Astrocyte (in vitro differentiated cells and primary cell): ENCODE measurements at regions not wholly inside any gene's neighbourhood (a gene's known extent, or its start where the extent isn't known, plus 50 kb on each side); places are given as distances from the start of the nearest gene placed in this dataset.
"Not testable (repeated sequence)": the region's sequence is repeated elsewhere in the genome, so short reads cannot be mapped to it uniquely, and the experiment has no call there.

Source experiments
- DNase-seq: peaks from one replicate; pipeline ENCODE4 v3.0.0-alpha.2; 2010; ENCODE audit warnings: low read depth
- FAIRE-seq: peaks from 2 replicates; lab custom pipeline; 2011; peaks lifted over from hg19 to GRCh38; lab: Jason Lieb, UNC
- H2AFZ ChIP-seq: 2 replicates; pipeline ENCODE4 v1.6.0; 2012; ENCODE audit warnings: low read depth, low read length, inconsistent platforms
- H3K27ac ChIP-seq: 2 replicates; pipeline ENCODE4 v1.5.1; 2011; ENCODE audit warnings: low read depth, low read length, inconsistent platforms
- H3K27me3 ChIP-seq: 2 replicates; pipeline ENCODE4 v1.6.0; 2011; ENCODE audit warnings: low read length, inconsistent platforms; ENCODE audit not compliant: insufficient read depth
- H3K36me3 ChIP-seq: 2 replicates; pipeline ENCODE4 v1.5.1; 2011; ENCODE audit warnings: low read length, inconsistent platforms; ENCODE audit not compliant: insufficient read depth
- H3K4me1 ChIP-seq: 2 replicates; pipeline ENCODE4 v1.5.1; 2011; ENCODE audit warnings: low read length, inconsistent platforms; ENCODE audit not compliant: insufficient read depth
- H3K4me2 ChIP-seq: 2 replicates; pipeline ENCODE4 v1.6.0; 2012; ENCODE audit warnings: low read length, inconsistent platforms
- H3K4me3 ChIP-seq: 2 replicates; pipeline ENCODE4 v1.5.1; 2011; ENCODE audit warnings: low read depth, mild to moderate bottlenecking, low read length, inconsistent platforms; ENCODE audit not compliant: insufficient read depth
- H3K79me2 ChIP-seq: 2 replicates; pipeline ENCODE4 v1.6.0; 2012; ENCODE audit warnings: mild to moderate bottlenecking, low read length, inconsistent platforms; ENCODE audit not compliant: insufficient read depth
- H3K9ac ChIP-seq: 2 replicates; pipeline ENCODE4 v1.6.0; 2012; ENCODE audit warnings: mild to moderate bottlenecking, low read length, inconsistent platforms
- H3K9me3 ChIP-seq: 2 replicates; pipeline ENCODE4 v1.5.1; 2012; ENCODE audit warnings: low read depth, mild to moderate bottlenecking, low read length, inconsistent platforms; ENCODE audit not compliant: insufficient read depth
- H4K20me1 ChIP-seq: 2 replicates; pipeline ENCODE4 v1.6.0; 2012; ENCODE audit warnings: low read length, inconsistent platforms; ENCODE audit not compliant: insufficient read depth
- H3K27ac Mint-ChIP-seq: one replicate; pipeline ENCODE4 v1.8.0; 2021; ENCODE audit warnings: mild to moderate bottlenecking, mixed read lengths; ENCODE audit not compliant: unreplicated experiment
- H3K27me3 Mint-ChIP-seq: one replicate; pipeline ENCODE4 v1.8.0; 2021; ENCODE audit warnings: low read depth, mixed read lengths; ENCODE audit not compliant: unreplicated experiment
- H3K36me3 Mint-ChIP-seq: one replicate; pipeline ENCODE4 v1.8.0; 2021; ENCODE audit warnings: low read depth, mixed read lengths; ENCODE audit not compliant: unreplicated experiment
- H3K4me1 Mint-ChIP-seq: one replicate; pipeline ENCODE4 v1.8.0; 2021; ENCODE audit warnings: low read depth, mixed read lengths; ENCODE audit not compliant: unreplicated experiment
- H3K4me3 Mint-ChIP-seq: one replicate; pipeline ENCODE4 v1.8.0; 2021; ENCODE audit warnings: mild to moderate bottlenecking, moderate library complexity, mixed read lengths; ENCODE audit not compliant: unreplicated experiment
- H3K9me3 Mint-ChIP-seq: one replicate; pipeline ENCODE4 v1.8.0; 2021; ENCODE audit warnings: mild to moderate bottlenecking, mixed read lengths; ENCODE audit not compliant: unreplicated experiment
- CTCF ChIP-seq: IDR thresholded peaks from 2 replicates; pipeline ENCODE4 v1.5.1; 2011; ENCODE audit warnings: low read depth, mild to moderate bottlenecking, inconsistent platforms, low read length, moderate library complexity; ENCODE audit not compliant: insufficient read depth
- EZH2 ChIP-seq: IDR thresholded peaks from 2 replicates; pipeline ENCODE4 v1.6.1; 2012; ENCODE audit warnings: mild to moderate bottlenecking, low read length, inconsistent platforms; ENCODE audit not compliant: insufficient read depth

DNA sequence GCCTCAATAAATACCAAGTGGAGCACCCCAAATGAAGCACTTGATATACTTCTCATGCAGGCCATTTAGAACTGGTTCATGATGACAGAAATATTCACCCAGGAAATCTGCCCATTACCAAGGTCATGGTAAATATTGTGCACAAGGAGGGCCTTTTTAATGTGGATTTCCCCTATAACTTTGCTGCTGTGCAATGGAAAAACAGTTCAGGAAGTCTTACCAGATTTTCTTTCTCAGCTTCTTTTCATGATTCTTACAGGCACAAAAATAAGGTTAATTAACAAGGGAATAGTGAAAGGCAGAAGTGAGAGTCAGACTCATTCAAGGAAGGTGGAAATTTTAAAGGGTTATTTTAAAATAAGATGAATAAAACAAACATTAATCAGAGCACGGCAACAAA lies 904.3 kb upstream of the GRIA3 start:
- no peak for DNase-seq
- Mint-ChIP-seq H3K27me3 (no peaks in the 10 kb centered on the region), H3K9me3 (no peaks in the 10 kb centered on the region), H3K36me3 (no peaks in the 10 kb centered on the region), H3K27ac (no peak overlapping the region), H3K4me1 (no peaks in the 10 kb centered on the region), H3K4me3 (no peak overlapping the region)
- Histone ChIP-seq H3K27ac (no peak overlapping the region), H3K4me1 (no peaks in the 10 kb centered on the region), H3K79me2 (no peaks in the 10 kb centered on the region), H2AFZ (no peak overlapping the region), H3K27me3 (no peaks in the 10 kb centered on the region), H3K9me3 (no peaks in the 10 kb centered on the region), H3K9ac (no peak overlapping the region), H4K20me1 (no peaks in the 10 kb centered on the region), H3K36me3 (no peaks in the 10 kb centered on the region), H3K4me2 (no peak overlapping the region), H3K4me3 (no peak overlapping the region)
- FAIRE-seq: no peak
- TF ChIP-seq EZH2: no peak
- TF ChIP-seq CTCF: no peak

- not testable (repeated sequence) for H3K9me3 Mint-ChIP-seq, H3K27ac ChIP-seq, FAIRE-seq, H3K27me3 ChIP-seq, H3K27me3 Mint-ChIP-seq, H3K4me2 ChIP-seq, H2AFZ ChIP-seq, H3K27ac Mint-ChIP-seq, H3K9me3 ChIP-seq, H3K36me3 Mint-ChIP-seq, H3K4me3 Mint-ChIP-seq, DNase-seq, H4K20me1 ChIP-seq, H3K4me3 ChIP-seq, H3K9ac ChIP-seq, H3K4me1 ChIP-seq, H3K79me2 ChIP-seq, H3K36me3 ChIP-seq, H3K4me1 Mint-ChIP-seq
Observed at GRCh38 chrX:122299822-122300221, 884.3 kb upstream of the GRIA3 start.

DNA sequence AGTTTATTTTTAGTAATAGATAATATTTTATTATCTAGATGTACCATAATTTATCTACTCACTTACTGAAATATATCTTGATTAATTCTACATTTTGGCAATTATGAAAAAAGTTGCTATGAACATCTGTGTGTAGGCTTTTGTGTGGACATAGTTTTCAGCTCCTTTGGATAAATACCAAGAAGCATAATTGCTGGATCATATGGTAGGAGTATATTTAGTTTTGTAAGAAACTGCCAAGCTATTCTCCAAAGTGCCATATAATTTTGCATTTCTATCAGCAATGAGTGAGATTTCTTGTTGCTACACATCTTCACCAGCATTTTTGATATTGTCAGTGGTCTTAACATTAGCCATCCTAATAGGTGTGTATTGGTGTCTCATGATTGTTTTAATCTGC lies 882.6 kb upstream of the GRIA3 start:
- FAIRE-seq (peak; percentile 64), DNase-seq (no peak)
- no peaks in the 10 kb centered on the region for H4K20me1 ChIP-seq
- H3K4me3 ChIP-seq: no peak overlapping the region
- no peaks in the 10 kb centered on the region for H3K79me2 ChIP-seq
- H3K9ac ChIP-seq: no peak overlapping the region
- Mint-ChIP-seq H3K27me3 (no peaks in the 10 kb centered on the region), H3K4me3 (no peak overlapping the region), H3K36me3 (no peaks in the 10 kb centered on the region), H3K9me3 (no peaks in the 10 kb centered on the region), H3K4me1 (no peaks in the 10 kb centered on the region), H3K27ac (no peak overlapping the region)
- H3K4me1 ChIP-seq: no peaks in the 10 kb centered on the region
- H3K27ac ChIP-seq: no peak overlapping the region
- H2AFZ ChIP-seq: no peak overlapping the region
- no peak overlapping the region for H3K4me2 ChIP-seq
- no peaks in the 10 kb centered on the region for H3K36me3 ChIP-seq
- no peaks in the 10 kb centered on the region for H3K27me3 ChIP-seq
- H3K9me3 ChIP-seq: no peaks in the 10 kb centered on the region
- no peak for TF ChIP-seq CTCF
- TF ChIP-seq EZH2: no peak
